ENCODE measurements at regions not wholly inside any gene's neighbourhood (a gene's known extent, or its start where the extent isn't known, plus 50 kb on each side); places are given as distances from the start of the nearest gene placed in this dataset.
"Not testable (repeated sequence)": the region's sequence is repeated elsewhere in the genome, so short reads cannot be mapped to it uniquely, and the experiment has no call there.

DNA sequence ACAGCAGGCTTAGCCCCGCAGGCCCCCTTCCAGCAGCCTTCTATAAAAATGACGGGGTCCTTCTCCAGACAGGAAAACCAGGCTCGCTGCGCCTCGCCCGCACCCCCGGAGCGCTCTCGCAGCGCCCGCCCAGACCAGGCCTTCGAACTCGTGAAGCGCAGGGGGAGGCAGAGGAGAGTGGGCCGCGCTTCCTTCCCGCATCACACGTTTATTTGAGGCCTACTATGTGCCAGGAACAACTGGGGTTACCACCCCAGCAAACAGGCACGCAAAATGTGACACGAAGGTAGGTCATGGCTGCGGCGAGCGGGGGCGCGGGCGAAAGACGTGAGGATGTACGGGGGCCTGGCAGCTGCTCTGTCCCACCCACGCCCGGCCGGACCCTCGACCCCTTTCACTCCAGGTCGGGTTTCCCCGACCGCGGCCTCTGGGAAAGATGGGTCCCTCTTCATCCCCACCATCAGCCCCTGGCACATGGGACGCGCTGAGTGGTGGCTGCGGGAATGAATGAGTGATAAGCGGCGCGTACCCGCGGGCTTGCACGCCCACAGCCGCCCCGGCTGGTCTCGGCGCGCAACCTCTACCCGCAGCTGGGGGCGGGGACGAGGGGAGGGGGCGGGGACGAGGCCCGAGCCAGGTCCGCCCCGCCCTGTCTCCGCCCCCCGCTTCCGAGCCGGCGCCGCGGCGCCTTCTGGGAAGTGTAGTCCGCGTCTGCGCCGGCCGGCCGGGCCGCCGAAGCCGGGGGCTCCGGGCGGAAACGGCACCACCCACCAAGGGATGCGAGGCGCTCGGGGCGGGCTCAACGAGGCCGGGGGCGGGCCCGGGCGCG lies 59.1 kb downstream of the ZNF467 start:
- DNase-seq: peak; percentile 91 to 94

DNA sequence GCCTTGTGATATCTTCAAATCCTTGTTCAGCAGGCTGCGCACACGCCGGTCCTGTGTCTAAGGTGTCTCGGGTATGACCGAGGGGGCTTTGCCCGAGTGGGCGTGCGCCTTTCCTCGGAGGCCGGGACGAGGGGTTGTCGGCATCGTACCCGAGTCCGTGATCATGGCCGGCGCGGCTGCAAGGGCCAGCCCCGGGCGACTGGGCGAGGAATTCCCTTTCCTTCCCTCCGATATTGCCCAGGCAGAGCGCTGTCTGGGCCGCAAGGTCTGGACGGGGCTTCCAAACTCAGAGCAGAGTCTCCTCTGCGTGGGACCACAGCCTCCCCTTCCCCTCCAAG lies 59.7 kb downstream of the ZNF467 start:
- DNase-seq: no peak

DNA sequence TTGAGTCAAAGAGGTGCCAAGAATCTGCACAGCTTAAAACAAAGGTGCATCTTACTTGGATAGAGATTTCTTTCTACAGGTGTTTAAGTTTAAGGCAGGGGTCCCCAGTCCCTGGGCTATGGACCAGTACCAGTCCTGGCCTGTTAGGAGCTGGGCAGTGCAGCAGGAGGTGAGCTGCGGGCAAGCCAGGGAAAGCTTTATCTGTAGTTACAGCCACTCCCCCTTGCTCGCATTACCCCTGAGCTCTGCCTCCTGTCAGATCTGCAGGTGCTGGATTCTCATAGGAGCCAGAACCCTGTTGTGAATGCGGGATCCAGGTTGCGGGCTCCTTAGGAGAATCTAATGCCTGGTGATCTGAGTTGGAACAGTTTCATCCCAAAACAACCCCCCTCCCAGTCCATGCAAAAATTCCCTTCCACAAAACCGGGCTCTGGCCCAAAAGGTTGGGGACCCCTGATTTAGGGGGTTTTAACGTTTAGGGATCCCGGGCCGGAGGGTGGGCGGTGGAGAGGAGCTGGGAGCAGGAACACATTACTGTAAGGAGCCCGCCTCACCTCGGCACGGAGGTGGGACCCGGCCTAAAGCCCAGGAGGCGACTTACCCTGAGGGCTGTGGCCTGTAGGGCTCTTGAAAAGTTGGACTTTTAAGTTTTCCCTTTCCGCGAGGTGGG lies 60.2 kb downstream of the ZNF467 start:
- no peak for DNase-seq

DNA sequence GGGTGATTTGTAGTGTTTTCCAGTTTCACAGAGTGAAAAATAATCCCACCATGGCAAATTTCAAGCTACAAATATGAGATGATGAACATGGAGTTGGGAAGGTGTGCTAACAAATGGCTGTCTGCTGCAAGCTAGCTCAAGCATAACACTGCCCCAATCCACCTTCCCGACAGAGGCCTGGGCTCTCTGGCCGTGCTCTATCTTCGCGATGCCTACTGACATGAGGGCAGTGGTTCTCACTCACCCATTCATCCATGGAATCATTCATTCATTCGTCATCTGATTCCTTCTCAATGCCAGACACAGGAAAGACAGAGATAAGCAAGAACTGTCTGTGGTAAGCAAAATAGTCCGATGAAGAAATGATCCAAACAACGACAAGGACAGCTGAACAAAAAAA lies 65.4 kb downstream of the ZNF467 start:
- no peak for DNase-seq

DNA sequence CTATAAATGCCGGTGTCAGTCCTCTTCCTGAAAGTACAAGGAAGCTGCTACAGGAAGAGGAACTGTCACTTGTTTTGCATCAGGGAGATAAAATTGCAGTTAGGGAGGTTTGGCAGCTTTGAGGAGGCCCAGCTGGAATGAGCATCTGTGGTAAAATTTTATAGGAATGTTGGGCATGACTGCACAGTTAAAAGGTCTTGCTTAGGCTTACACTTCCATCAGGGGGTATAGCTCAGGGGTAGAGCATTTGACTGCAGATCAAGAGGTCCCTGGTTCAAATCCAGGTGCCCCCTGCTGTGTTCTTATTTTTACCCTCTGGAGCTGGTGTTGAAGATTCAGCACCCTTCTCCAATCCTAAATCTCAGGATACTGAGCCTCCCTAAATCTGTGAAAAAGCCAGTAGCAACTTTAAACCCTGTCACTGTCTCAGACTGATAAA lies 65.9 kb downstream of the ZNF467 start:
- no peak for DNase-seq

DNA sequence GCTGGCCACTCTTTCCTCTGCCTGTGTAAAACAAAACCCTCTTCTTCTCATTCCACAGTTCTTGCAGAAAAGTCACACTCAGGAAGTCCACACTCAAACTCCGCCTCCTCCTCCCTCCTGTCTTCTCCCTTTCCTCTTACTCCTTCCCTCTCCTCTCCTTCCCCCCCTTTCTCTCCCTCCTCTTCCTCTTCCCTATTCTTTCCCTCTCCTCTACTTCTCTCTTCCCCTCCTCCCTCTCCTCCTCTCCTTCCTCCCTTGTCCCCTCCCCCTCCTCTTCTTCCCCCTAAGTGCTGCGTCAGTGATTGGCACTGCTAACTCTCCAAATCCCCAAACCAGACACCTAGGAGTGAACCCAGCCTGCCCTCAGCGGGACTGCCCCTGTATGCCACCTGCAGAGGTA lies 67.0 kb downstream of the ZNF467 start:
- no peak for DNase-seq

DNA sequence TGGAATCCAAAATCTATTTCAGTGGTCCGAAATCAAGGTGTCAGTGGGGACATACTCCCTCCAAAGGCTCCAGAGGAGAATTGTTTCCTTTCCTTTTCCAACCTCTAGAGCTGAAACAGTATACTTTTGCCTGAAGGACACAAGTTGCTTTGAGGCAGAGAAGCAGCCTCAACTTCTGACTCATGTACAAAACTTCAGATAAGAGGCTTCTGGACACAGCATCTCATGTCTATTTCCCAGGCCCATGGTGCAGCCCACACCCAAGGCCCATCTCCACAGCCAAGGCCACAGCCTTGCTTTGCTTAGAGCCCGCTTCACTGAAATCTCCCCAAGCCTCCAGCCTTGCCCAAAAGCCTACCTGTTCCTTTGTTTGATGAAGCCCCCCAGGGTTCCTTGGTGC lies 68.9 kb downstream of the ZNF467 start:
- DNase-seq: no peak

DNA sequence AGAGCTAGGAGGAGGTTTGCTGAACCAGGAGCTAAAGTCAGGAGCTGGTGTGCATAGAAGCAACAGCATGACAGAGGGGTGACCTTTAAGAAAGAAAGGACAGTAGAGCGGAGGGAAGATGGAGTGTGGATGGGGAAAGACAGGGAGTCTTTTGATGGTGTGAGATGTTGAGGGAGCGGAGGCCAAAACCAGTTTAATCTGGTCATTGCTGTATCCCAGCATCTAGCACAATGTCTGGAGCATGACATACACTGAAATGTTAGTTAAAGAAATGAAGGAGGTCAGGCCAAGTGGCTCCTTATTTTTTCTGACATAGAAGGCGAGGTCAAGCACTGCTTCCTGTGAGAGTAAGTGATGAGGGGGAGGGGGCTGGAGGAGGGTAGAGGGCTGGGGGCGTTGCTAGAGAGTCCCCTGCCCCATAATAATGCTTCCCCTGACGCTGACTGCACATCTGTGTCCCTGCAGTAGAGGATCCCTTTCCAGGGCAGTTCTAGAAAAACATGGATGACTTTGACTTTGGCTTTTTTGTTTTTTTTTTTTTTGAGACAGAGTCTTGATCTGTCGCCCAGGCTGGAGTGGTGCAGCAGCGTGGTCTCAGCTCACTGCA lies 70.2 kb downstream of the ZNF467 start:
- DNase-seq: no peak

DNA sequence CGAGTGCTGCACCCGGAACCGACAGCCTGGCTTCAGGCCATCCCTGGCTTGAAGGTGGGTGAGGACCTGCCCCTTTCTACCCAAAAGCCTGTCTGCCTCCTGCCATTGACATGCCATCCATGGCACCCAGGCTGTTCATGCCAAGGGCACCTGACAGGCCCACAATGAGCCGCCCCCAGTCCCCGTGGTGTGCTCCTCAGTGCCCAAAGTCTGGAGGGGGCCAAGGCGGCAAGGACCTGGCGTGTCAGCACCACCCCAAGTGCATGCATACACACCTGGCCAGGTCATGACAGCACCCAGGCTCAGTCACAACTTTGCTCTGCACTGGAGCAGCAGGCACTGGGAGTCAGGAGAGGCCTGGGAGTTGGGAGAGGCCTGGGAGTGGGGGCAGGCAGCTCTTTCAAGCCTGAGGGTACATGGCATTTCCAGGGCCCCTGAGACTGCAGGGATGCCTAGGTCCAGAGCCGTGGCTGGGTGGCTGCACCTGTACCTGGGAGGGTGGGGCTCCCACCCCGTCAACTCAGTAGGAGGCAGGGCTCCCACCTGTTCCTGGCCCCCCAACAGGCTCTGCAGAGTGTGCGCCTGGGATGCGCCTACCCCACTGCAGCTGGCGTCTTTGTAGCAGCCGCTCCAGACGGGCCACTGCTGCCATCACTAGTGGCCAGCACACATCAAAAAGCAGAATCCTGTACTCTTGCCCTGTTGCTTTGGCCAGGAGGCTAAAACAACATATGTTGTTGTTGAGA lies 71.7 kb downstream of the ZNF467 start:
- no peak for DNase-seq

DNA sequence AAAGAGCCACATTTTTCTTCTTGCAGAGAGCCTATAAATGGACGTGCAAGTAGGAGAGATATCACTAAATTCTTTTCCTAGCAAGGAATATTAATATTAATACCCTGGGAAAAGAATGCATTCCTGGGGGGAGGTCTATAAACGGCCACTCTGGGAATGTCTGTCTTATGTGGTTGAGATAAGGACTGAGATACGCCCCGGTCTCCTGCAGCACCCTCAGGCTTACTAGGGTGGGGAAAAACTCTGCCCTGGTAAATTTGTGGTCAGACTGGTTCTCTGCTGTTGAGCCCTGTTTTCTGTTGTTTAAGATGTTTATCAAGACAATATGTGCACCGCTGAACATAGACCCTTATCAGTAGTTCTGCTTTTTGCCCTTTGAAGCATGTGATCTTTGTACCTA lies 75.6 kb downstream of the ZNF467 start:
- not testable (repeated sequence) for DNase-seq

DNA sequence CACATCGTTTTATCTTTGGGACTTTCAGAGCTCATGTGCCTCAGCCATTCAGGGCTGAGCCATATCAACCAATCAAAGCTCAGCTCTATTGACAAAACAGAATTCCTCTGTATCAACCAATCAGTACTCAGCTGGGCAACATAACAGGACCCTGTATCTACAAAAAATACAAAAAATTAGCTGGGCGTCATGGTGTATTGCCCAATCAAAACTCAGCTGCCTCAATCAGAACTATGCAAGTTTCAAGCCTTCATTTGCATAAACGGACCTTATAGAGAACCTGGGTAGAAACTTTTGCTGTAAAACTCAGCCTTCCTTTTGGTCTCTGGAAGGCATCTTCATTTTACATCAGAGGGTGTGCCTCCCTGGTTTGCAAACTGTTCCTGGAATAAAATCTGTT lies 77.1 kb downstream of the ZNF467 start:
- DNase-seq: no peak

DNA sequence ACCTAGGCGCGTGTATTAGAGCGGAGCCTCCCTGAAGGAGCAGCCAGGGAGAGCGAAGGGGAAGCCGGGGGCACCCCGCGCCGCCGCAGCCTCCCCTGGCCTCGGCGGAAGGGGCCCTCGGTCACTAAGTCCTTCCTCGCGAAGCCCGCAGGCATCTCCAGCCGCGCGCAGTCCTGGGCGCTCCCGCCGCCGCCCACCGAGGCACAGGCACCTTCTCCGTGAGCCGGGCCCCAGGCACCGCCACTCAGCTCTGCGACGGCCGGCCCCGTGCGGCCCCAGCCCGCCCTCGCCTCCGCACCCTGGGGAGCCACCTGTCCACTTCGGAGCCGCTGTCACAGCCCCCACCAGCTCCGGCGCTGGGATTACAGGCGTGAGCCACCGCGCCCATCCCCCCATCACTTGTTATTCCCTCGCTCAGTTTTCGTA lies 80.8 kb downstream of the ZNF467 start:
- no peak for DNase-seq

DNA sequence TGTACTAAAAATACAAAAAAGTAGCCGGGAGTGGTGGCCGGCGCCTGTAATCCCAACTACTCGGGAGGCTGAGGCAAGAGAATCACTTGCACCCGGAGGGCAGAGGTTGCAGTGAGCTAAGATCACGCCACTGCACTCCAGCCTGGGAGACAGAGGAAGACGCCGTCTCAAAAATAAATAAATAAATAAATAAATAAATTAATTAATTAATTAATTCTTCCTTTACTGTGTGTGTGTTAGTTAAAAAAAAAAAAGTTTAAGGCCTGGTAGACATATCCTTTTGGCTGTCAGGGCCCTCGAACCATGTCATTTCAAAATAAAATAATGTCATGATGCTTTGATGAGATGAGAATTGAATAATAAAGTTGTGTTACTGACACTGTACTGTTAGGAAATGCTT lies 81.3 kb downstream of the ZNF467 start:
- no peak for DNase-seq

DNA sequence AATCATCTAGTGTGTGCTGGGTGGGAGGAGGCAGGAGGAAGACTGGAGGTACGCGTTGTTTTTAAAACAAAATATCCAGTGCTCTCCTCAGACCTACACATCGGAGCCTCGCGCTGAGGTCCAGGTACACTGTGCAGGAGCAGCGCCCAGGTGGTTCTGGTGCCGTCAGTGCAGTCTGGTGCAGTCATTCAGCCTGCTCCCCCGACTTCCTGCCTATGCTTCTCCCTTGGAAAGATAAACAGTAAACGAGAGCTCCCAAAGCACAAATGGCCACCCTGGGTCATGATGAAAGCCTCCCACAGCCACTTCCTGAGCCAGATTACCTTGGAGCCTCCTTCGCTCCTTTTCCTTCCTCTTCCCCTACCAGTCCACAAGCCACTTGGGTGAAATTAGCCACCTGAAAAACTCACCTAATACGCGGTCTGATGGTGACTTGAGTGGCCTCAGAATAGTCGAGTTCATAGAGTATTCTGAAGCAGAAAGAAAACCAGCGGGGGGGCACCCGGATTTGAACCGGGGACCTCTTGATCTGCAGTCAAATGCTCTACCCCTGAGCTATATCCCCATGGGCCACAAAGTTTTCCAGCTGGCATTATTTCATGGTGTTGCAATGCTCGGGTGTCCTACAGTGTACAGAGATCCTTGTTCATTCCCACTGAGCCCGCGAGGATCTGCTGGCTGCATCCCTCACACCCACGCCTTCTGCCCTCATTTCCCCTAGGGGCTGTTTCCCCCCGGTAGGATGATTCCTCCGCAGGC lies 82.5 kb downstream of the ZNF467 start:
- no peak for DNase-seq

DNA sequence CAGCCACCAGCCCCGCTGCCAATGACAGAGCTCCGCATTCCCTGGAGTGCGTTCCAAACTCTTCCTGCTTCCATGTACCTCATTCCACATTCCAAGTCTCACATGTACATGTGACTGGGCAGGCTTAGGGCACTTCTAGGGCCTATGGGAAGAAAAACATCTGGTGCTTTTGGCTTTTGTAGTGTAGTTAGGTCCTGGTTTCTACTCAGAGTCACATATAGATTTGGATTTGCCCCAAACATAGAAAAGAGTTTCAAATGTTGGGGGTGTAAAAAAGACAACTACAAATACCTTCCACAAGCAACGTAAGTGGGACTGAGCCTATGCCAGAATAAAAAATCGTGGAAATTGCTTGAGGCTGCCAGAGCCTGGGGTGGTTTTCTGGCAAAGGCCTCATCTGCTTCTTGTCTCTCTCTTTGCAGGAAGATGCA lies 84.1 kb downstream of the ZNF467 start:
- no peak for DNase-seq

DNA sequence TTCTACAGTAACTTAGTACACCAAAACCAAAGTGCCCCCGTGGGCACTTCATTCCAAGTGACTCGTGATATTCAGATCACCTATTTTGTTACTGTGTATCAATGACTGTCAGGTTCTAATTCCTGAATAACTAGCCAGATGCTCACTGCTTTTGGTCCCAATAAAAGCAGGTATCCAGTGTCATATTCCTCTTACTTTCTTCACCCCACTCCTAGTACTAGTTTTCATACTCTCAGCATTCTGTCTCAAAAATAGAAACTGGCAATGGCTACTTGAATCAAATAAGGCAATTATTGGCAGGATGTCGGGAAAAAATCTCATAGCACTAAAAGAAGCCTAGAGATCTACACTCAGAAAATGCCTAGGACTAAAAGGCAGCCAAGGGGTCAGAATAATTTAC lies 84.6 kb downstream of the ZNF467 start:
- DNase-seq: no peak

DNA sequence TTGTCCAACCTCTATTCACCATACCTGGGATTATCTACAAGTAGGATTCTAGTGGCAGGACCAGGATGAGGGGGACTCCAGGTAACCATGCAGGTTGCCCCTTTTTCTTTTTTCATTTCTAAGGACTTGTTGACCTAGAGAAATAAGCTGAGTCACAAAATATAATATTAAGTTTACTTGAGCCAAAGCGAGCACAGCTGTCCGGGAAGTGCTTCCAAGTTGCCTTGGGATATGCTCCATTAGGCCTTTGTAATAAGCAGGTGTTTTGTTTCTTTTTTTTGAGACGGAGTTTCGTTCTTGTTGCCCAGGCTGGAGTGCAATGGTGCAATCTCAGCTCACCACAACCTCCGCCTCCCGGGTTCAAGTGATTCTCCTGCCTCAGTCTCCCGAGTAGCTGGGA lies 85.6 kb downstream of the ZNF467 start:
- DNase-seq: not testable (repeated sequence)

DNA sequence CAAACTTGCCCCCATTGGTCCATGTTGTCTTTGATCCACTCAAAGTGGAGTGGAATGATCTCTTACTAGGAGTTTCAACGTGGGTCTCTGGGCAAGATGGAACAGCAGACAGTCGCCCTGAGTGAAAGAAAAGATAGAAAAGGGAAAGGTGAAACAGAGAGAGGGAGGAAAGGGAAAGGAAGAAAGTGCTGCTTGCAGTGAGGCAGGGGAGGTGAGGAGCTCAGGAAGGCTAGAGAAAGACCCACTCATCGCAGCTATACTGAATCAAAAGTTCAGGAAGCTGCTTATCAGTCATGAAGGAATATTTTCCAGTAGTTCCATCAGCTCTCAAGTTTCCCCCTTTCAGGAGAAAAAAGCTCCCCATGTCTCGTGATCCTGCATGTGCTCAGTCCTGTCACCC lies 86.9 kb downstream of the ZNF467 start:
- no peak for DNase-seq

DNA sequence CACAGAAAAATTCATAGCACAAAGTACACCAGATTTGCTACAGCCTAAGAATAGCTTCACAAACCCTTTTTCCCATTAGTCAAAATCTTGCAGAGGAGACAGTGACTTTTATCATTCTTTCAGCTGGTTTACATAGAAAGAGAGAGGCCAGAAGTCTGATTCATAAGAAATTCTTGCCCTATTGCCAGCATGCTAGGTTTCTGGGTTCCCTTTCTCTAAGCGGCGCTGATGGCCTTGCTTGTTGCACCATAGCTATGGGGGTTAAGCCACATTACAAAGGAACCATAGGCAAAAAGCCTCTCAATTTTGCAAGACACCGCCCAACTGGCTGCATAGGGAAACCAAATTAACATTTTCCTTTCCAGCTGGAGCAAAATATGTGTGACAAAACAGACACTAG lies 87.4 kb downstream of the ZNF467 start:
- DNase-seq: no peak

DNA sequence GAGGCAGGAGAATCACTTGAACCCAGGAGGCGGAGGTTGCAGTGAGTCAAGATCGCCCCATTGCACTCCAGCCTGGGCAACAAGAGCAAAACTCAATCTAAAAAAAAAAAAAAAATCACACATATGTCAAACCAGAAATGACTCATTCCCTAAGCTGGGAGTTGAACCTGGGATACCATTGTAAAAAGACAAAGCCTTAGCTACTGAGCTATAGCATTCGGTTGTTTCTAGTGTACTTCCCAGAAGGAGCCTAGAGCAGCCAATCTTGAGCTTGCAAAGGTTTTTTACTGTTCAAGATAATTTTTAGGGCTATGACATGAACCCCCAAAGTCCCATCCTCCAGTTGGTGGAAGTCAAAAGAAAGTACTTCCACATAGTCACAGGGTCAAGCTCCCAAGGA lies 87.9 kb downstream of the ZNF467 start:
- DNase-seq: no peak

DNA sequence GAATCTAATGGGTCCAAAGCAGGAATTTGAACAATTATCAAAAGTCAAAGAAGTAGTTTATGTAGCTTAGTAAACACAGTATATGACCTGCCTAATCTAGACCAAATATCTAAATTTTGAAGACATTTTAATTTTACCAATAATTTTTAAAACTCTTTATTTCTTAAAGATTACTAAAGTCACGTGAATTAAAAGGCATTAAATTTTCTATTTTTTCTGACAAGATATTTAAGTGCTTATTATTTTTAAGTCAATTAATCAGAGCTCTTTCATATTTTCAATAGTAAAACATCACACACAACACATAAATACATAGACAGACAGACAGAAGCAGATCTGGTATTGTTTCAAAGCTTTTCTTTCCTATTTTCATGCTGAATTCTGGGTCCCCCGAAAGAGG lies 89.5 kb downstream of the ZNF467 start:
- DNase-seq: no peak

DNA sequence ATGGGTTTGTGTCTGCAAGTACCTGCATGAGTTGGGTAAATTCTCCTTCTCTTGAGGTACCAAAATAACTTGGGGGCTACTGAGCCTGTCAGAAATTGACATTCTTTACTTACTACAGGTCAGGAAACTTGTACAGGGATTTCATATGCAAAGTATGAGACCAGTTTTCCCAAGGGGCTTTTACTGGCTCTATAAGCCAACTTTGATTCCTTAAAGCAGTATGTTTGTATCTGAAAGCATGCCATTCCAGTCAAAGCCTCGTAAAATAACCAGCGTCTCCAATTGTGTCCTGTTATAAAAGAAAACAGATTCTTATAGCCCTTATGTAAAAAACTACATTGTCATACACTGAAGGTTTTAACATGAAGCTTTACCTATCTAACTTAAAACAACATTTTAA lies 90.2 kb downstream of the ZNF467 start:
- DNase-seq: no peak

DNA sequence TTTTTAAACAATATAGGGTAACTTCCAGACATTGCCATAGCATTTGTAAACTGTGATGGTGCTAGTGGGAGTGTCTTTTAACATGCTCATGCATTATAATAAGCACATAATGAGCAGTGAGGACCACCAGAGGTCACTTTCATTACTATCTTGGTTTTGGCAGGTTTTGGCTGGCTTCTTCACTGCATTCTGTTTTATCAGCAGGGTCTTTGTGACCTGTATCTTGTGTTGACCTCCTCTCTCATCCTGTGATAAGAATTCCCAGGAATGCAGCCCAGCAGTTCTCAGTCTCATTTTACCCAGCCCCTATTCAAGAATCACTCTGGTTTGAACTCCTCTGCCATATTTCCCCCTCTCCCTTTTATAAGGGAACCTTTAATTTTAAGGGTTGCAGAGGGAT lies 91.3 kb downstream of the ZNF467 start:
- no peak for DNase-seq
